ENCODE measurements at regions not wholly inside any gene's neighbourhood (a gene's known extent, or its start where the extent isn't known, plus 50 kb on each side); places are given as distances from the start of the nearest gene placed in this dataset.

DNA sequence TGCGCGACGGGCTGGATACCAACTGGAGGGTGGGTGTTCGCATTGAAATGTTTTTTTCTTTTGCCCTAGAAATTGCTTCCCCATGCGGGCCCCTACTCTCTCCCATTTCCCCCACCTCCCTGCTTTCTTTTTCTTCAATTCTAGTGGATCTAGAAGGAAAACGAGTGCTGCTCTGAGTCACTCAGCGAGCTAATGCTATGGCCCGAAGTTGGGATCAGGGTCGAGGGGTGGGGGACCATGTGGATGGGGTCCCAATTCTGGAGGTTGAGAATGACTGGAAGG, 71.5 kb downstream of the SOX4 start:
- TF ChIP-seq CTCF (IDR thresholded peaks at IDR 0.05) (no peak), EZH2 (IDR thresholded peaks at IDR 0.05; ENCODE audit: borderline replicate concordance, insufficient read depth, low read depth, low read length, poor library complexity, severe bottlenecking) (peak; percentile 49)

All from B cell (primary cell).